ENCODE measurements at regions not wholly inside any gene's neighbourhood (a gene's known extent, or its start where the extent isn't known, plus 50 kb on each side); places are given as distances from the start of the nearest gene placed in this dataset.

- DNase-seq: no peak
- H3K4me1 ChIP-seq (ENCODE audit: control insufficient read depth in 5 of 5, insufficient read depth in 5 of 5, low read length in 5 of 5): peaks cover 0 to 47% (median 0%) of the 10 kb centered on the region in 5 donors
- no peak overlapping the region for H3K4me3 ChIP-seq
- H3K36me3 ChIP-seq (ENCODE audit: control insufficient read depth in 4 of 4, insufficient read depth in 4 of 4, low read length in 4 of 4): no peaks in the 10 kb centered on the region
- no peak for ATAC-seq (ENCODE audit: insufficient read depth, low FRiP score)
- TF ChIP-seq, protein P1, sequence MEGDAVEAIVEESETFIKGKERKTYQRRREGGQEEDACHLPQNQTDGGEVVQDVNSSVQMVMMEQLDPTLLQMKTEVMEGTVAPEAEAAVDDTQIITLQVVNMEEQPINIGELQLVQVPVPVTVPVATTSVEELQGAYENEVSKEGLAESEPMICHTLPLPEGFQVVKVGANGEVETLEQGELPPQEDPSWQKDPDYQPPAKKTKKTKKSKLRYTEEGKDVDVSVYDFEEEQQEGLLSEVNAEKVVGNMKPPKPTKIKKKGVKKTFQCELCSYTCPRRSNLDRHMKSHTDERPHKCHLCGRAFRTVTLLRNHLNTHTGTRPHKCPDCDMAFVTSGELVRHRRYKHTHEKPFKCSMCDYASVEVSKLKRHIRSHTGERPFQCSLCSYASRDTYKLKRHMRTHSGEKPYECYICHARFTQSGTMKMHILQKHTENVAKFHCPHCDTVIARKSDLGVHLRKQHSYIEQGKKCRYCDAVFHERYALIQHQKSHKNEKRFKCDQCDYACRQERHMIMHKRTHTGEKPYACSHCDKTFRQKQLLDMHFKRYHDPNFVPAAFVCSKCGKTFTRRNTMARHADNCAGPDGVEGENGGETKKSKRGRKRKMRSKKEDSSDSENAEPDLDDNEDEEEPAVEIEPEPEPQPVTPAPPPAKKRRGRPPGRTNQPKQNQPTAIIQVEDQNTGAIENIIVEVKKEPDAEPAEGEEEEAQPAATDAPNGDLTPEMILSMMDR (IDR thresholded peaks at IDR 0.05; ENCODE audit: control extremely low read depth, extremely low read depth): no peak
- H3K27me3 ChIP-seq (ENCODE audit: control insufficient read depth in 3 of 3, insufficient read depth in 3 of 3, low read length in 2 of 3): no peaks in the 10 kb centered on the region
- peak overlapping the region in 1 of 2 donors; percentile 12 for H3K27ac ChIP-seq (ENCODE audit: low read depth in 1 of 2, low read length in 1 of 2)
- H3K9me3 ChIP-seq (ENCODE audit: control insufficient read depth in 4 of 4, insufficient read depth in 3 of 4, low read length in 3 of 4): no peaks in the 10 kb centered on the region
- no peak overlapping the region for H3K9ac ChIP-seq (ENCODE audit: insufficient read depth in 1 of 2, low read length in 2 of 2)
Measured at GRCh38 chr3:159797771-159798170, 190.9 kb upstream of the IL12A start.

DNA sequence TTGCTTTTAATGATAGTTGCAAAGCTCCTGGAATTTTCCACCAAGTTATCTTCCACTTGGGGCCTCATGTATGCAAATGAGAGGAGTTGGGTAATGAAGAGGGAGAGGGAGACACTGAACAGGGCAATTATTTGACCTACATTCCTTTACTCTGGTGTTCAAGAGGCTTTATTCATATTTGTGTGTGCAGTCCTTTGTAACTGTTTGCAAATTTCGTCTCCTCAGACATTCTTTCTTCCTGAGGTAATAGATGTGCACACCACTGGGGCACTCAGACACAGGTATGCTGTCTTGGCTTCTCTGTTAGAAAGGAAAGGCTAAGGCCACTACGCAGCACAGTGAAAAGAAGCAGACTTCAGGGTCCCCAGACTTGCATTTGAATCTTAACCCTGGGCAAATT lies 189.7 kb upstream of the IL12A start:
- no peaks in the 10 kb centered on the region for H3K9me3 ChIP-seq (ENCODE audit: control insufficient read depth in 4 of 4, insufficient read depth in 3 of 4, low read length in 3 of 4)
- no peak overlapping the region for H3K4me3 ChIP-seq
- H3K4me1 ChIP-seq (ENCODE audit: control insufficient read depth in 5 of 5, insufficient read depth in 5 of 5, low read length in 5 of 5): peaks cover 0 to 47% (median 0%) of the 10 kb centered on the region in 5 donors
- TF ChIP-seq, protein P1 (IDR thresholded peaks at IDR 0.05; ENCODE audit: control extremely low read depth, extremely low read depth): no peak
- H3K27ac ChIP-seq (ENCODE audit: low read depth in 1 of 2, low read length in 1 of 2): peak overlapping the region in 1 of 2 donors; percentile 68
- WGBS, 2 donors: 51 to 81% methylated on average over 2 of the region's 2 CpGs
- H3K27me3 ChIP-seq (ENCODE audit: control insufficient read depth in 3 of 3, insufficient read depth in 3 of 3, low read length in 2 of 3): no peaks in the 10 kb centered on the region
- H3K36me3 ChIP-seq (ENCODE audit: control insufficient read depth in 4 of 4, insufficient read depth in 4 of 4, low read length in 4 of 4): no peaks in the 10 kb centered on the region
- DNase-seq: peak; percentile 41 to 72 (median 52)
- H3K9ac ChIP-seq (ENCODE audit: insufficient read depth in 1 of 2, low read length in 2 of 2): no peak overlapping the region
- ATAC-seq (ENCODE audit: insufficient read depth, low FRiP score): peak; percentile 83

- WGBS, 2 donors: 71 to 72% methylated on average over 6 of the region's 6 CpGs
- Histone ChIP-seq H3K9me3 (ENCODE audit: control insufficient read depth in 4 of 4, insufficient read depth in 3 of 4, low read length in 3 of 4) (no peaks in the 10 kb centered on the region), H3K36me3 (ENCODE audit: control insufficient read depth in 4 of 4, insufficient read depth in 4 of 4, low read length in 4 of 4) (no peaks in the 10 kb centered on the region), H3K9ac (ENCODE audit: insufficient read depth in 1 of 2, low read length in 2 of 2) (no peak overlapping the region), H3K27ac (ENCODE audit: low read depth in 1 of 2, low read length in 1 of 2) (no peak overlapping the region), H3K4me3 (no peak overlapping the region), H3K4me1 (ENCODE audit: control insufficient read depth in 5 of 5, insufficient read depth in 5 of 5, low read length in 5 of 5) (peaks cover 0 to 37% (median 0%) of the 10 kb centered on the region in 5 donors), H3K27me3 (ENCODE audit: control insufficient read depth in 3 of 3, insufficient read depth in 3 of 3, low read length in 2 of 3) (no peaks in the 10 kb centered on the region)
- TF ChIP-seq, protein P1 (IDR thresholded peaks at IDR 0.05; ENCODE audit: control extremely low read depth, extremely low read depth): no peak
- ATAC-seq (ENCODE audit: insufficient read depth, low FRiP score) (no peak), DNase-seq (no peak)
Measured at GRCh38 chr3:159800434-159801155, 188.0 kb upstream of the IL12A start.
